ENCODE measurements at regions not wholly inside any gene's neighbourhood (a gene's known extent, or its start where the extent isn't known, plus 50 kb on each side); places are given as distances from the start of the nearest gene placed in this dataset.

DNA sequence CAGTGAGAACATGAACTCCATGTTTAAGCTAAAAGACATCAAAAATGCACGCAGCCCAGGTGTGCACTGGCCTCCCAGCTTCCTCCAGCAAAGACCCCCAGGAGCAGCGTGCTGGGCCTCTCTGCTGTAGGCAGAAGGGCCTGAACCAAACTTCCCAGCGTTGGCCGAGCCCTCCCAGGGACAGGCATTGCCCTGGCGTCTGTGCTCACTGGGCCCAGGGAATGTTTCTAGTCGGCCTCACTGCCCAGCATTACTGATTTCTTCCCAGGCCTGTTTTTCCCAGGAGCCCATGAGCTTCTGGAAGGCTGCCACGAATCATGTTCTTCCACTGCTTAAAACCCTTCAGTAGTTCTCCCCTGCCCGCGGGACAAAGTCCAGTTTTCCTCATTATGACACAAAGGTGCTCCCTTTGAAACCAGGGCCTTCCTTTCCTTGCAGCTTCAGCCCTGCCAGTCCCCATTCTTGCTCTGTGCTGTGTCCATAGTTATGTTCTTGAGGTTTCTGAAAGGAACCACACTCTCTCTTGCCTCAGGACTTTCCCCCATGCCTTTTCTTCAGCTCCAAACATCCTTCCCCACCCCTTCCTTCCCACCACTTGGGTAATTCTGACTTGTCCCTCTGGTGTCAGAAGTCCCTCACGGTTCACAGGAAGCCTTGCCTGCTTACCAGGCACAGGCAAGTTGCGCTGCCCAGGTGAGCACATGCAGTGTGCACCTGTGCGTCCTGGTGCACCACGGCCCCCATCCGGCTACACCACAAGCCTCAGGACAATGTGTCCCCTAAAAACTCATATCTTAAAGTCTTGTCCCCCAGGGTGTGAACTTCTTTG, 93.4 kb upstream of the ENPP6 start:
- H3K27ac ChIP-seq: no peak overlapping the region
- WGBS, 3 donors: 62 to 70% (median 67%) methylated on average over 14 of the region's 14 CpGs
- no peaks in the 10 kb centered on the region for H3K4me1 ChIP-seq
- H3K4me3 ChIP-seq: no peak overlapping the region
- no peaks in the 10 kb centered on the region for H3K27me3 ChIP-seq (ENCODE audit: insufficient read depth in 3 of 3, low read length in 2 of 3)
- ATAC-seq: no peak
- intact Hi-C loops (cut with DNase I): no loop called here
- TF ChIP-seq, protein P1, sequence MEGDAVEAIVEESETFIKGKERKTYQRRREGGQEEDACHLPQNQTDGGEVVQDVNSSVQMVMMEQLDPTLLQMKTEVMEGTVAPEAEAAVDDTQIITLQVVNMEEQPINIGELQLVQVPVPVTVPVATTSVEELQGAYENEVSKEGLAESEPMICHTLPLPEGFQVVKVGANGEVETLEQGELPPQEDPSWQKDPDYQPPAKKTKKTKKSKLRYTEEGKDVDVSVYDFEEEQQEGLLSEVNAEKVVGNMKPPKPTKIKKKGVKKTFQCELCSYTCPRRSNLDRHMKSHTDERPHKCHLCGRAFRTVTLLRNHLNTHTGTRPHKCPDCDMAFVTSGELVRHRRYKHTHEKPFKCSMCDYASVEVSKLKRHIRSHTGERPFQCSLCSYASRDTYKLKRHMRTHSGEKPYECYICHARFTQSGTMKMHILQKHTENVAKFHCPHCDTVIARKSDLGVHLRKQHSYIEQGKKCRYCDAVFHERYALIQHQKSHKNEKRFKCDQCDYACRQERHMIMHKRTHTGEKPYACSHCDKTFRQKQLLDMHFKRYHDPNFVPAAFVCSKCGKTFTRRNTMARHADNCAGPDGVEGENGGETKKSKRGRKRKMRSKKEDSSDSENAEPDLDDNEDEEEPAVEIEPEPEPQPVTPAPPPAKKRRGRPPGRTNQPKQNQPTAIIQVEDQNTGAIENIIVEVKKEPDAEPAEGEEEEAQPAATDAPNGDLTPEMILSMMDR (IDR thresholded peaks at IDR 0.05): no peak
- H3K9me3 ChIP-seq: no peaks in the 10 kb centered on the region
- peak in 1 of 2 donors; percentile 60 for DNase-seq
- H3K36me3 ChIP-seq (ENCODE audit: insufficient read depth in 1 of 2, low read depth in 1 of 2): no peaks in the 10 kb centered on the region

DNA sequence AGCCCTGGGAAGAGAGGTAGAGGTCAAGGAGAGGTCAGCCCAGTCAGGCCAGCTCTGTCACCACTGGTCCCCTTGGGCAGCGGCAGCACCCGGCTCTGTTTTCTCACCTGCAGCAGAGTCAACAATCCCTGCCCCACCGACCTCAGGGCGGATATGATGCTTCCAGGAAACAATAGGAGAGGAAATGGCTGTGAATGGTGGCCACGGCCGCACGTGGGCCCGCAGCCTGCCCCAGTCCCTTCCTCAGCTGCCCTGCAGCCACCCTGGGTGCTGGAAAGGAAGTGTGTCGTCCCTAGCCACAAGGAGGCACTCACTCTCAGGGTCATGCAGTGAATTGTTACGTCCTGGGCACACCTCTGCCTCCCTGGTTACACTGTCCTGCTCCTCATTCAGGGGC, 92.5 kb upstream of the ENPP6 start:
- WGBS, 3 donors: 76 to 83% (median 81%) methylated on average over 10 of the region's 10 CpGs
- Histone ChIP-seq H3K27me3 (ENCODE audit: insufficient read depth in 3 of 3, low read length in 2 of 3) (no peaks in the 10 kb centered on the region), H3K4me1 (no peaks in the 10 kb centered on the region), H3K9me3 (no peaks in the 10 kb centered on the region), H3K27ac (no peak overlapping the region), H3K36me3 (ENCODE audit: insufficient read depth in 1 of 2, low read depth in 1 of 2) (no peaks in the 10 kb centered on the region), H3K4me3 (no peak overlapping the region)
- ATAC-seq: peak; percentile 42 to 82 (median 73)
- peak in 1 of 2 donors; percentile 48 for DNase-seq
- intact Hi-C loops (cut with DNase I): no loop called here
- TF ChIP-seq, protein P1 (IDR thresholded peaks at IDR 0.05): no peak

DNA sequence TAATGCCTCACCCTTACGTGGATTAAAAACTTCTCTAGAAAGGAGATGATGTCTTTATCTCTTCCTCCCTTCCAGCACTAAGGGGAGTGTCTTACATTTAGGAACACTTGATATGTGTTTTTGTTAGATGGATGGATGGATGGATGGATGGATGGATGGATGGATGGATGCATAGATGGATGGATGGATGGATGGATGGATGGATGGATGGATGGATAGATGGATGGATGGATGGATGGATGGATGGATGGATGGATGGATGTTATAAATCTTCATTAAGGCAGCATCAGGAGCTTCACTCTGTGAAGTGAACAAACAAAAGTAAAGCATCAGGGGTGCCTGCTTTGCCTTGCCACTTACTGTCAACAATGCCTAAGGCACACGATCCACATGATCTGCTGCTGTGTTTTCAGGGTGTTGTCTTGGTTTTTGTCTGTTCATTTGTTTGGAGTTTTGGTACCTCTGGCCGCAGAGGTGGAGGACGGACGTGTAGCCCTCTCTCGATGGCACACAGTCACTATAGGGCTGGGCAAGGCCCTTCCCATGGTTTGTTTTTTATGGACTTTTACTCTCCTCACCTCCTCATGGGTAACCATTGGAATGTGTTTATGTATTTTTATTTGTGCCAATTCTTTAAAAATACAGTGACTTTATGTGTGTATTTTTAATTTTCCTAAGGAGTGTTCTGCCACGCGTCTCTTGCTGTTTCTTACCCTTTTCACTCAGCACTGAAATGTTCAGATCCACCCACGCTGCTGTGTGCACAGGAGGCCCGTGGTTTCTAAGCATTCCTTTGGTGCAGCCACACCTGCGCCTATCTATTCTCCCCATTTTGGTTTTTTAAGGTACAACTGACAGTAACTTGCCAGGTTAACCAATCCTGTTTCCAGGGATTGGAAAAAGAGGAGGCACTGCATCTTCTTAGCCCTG, 91.8 kb upstream of the ENPP6 start:
- TF ChIP-seq, protein P1 (IDR thresholded peaks at IDR 0.05): no peak
- Histone ChIP-seq H3K27ac (no peak overlapping the region), H3K9me3 (no peaks in the 10 kb centered on the region), H3K27me3 (ENCODE audit: insufficient read depth in 3 of 3, low read length in 2 of 3) (no peaks in the 10 kb centered on the region), H3K4me1 (no peaks in the 10 kb centered on the region), H3K4me3 (no peak overlapping the region), H3K36me3 (ENCODE audit: insufficient read depth in 1 of 2, low read depth in 1 of 2) (no peaks in the 10 kb centered on the region)
- 93 to 95% (median 93%) methylated on average over 11 of the region's 11 CpGs for WGBS, 3 donors
- no peak for DNase-seq
- no peak for ATAC-seq
- intact Hi-C loops (cut with DNase I): no loop called here

DNA sequence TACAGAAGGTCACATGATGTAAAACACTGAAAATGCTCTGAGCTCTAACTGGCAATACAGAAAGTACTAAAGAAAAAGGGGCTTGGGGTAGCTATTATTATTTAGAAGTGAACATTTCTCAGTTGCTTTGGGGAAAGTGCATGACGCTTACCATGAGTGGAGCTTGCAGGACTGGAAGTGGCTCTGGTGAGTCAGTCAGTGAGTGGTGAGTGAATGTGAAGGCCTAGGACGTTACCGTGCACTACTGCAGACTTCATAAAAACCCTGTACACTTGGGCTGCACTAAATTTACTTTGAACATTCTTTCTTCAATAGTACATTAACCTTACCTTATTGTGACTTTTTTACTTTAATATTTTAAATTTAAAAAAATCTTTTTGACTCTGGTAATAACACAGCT, 89.3 kb upstream of the ENPP6 start:
- intact Hi-C loops (cut with DNase I): no loop called here

More for the DNA sequence above, 89.3 kb upstream of the ENPP6 start:
- TF ChIP-seq, protein P1 (IDR thresholded peaks at IDR 0.05): no peak
- no peaks in the 10 kb centered on the region for H3K9me3 ChIP-seq
- no peaks in the 10 kb centered on the region for H3K4me1 ChIP-seq
- H3K4me3 ChIP-seq: no peak overlapping the region
- 73 to 86% (median 85%) methylated on average over 3 of the region's 3 CpGs for WGBS, 3 donors
- H3K27ac ChIP-seq: no peak overlapping the region
- no peaks in the 10 kb centered on the region for H3K36me3 ChIP-seq (ENCODE audit: insufficient read depth in 1 of 2, low read depth in 1 of 2)
- DNase-seq (no peak), ATAC-seq (no peak)
- H3K27me3 ChIP-seq (ENCODE audit: insufficient read depth in 3 of 3, low read length in 2 of 3): no peaks in the 10 kb centered on the region
